ENCODE measurements at regions not wholly inside any gene's neighbourhood (a gene's known extent, or its start where the extent isn't known, plus 50 kb on each side); places are given as distances from the start of the nearest gene placed in this dataset.

DNA sequence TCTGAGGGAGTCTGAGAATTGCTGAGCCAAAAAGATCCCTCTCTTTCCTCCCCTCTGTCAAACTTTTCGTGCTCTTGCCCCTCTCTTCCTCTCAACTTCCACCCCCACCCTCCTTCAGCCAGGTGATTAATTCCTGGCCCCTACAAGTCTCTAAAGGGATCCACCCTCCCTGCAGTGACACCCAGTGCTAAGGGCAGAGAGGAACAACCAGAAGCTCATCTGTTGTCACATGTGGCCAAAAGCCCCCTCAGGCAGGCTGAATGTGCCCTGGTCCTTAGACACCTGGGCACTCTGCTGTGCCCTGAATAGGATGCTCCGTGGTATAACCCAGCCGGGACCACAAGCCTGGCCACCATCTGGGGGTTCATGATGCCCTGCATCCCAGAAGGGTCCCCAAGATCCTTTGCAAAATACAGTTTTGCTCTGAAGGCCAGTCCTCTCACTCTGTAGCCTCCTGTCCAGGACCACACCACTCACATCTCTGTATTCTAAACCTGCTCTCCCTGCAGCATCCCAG, 234.4 kb downstream of the BCL11A start:
- Histone ChIP-seq H3K27me3 (ENCODE audit: control insufficient read depth in 1 of 2, insufficient read depth in 2 of 2, low read length in 2 of 2) (no peaks in the 10 kb centered on the region), H3K9me3 (ENCODE audit: low read length) (no peaks in the 10 kb centered on the region), H3K9ac (ENCODE audit: low read length) (no peak overlapping the region), H3K4me3 (ENCODE audit: low read depth in 1 of 2, low read length in 2 of 2) (no peak overlapping the region), H3K27ac (ENCODE audit: low read depth, low read length) (no peak overlapping the region), H3K4me1 (ENCODE audit: insufficient read depth, low read length) (no peaks in the 10 kb centered on the region), H3K36me3 (ENCODE audit: insufficient read depth, low read length) (no peaks in the 10 kb centered on the region)

DNA sequence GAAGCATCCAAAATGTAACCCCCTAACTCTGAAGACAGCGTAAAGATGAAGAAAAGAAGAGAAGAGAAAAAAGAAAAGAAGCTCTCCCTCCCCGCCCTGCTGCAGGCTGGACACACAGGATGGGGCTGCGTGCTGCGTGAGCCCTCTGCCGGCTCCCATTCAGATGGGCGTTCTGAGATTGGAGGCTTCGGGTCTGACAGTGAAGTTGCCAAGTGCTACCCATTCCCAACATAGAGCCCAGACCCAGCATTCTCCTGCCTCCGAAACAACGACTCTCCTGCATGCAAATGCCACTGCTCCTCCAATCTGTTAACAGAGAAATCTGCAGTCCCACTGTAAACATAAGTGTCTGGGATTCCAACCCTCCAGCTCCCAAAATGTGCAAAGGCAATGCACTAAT, 234.9 kb downstream of the BCL11A start:
- H3K9ac ChIP-seq (ENCODE audit: low read length) = no peak overlapping the region
- H3K27me3 ChIP-seq (ENCODE audit: control insufficient read depth in 1 of 2, insufficient read depth in 2 of 2, low read length in 2 of 2) = no peaks in the 10 kb centered on the region
- no peaks in the 10 kb centered on the region for H3K36me3 ChIP-seq (ENCODE audit: insufficient read depth, low read length)
- no peak overlapping the region for H3K4me3 ChIP-seq (ENCODE audit: low read depth in 1 of 2, low read length in 2 of 2)
- no peaks in the 10 kb centered on the region for H3K9me3 ChIP-seq (ENCODE audit: low read length)
- H3K27ac ChIP-seq (ENCODE audit: low read depth, low read length) = no peak overlapping the region
- no peaks in the 10 kb centered on the region for H3K4me1 ChIP-seq (ENCODE audit: insufficient read depth, low read length)

DNA sequence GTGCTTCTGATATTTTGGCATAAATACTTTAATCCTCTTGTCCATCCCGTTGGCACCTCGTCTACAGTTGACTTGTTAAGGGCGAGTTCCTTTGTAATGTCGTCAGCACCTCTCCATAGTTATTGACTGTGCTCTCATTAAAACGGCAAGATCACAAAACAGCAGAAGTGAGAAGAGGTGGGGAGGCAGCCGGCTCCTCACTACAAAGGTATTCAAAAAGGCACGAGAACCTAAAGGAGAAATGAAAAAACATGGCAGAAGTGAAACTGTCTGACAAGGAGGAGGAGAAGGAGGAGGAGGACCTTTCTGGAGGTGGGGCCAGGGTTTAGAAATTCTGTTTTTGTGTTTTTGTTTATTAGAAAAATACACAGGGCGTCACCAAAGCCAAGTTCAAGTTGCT, 235.6 kb downstream of the BCL11A start:
- Histone ChIP-seq H3K9me3 (ENCODE audit: low read length) (no peaks in the 10 kb centered on the region), H3K27me3 (ENCODE audit: control insufficient read depth in 1 of 2, insufficient read depth in 2 of 2, low read length in 2 of 2) (no peaks in the 10 kb centered on the region), H3K36me3 (ENCODE audit: insufficient read depth, low read length) (no peaks in the 10 kb centered on the region), H3K4me1 (ENCODE audit: insufficient read depth, low read length) (no peaks in the 10 kb centered on the region), H3K27ac (ENCODE audit: low read depth, low read length) (no peak overlapping the region), H3K9ac (ENCODE audit: low read length) (no peak overlapping the region), H3K4me3 (ENCODE audit: low read depth in 1 of 2, low read length in 2 of 2) (no peak overlapping the region)

DNA sequence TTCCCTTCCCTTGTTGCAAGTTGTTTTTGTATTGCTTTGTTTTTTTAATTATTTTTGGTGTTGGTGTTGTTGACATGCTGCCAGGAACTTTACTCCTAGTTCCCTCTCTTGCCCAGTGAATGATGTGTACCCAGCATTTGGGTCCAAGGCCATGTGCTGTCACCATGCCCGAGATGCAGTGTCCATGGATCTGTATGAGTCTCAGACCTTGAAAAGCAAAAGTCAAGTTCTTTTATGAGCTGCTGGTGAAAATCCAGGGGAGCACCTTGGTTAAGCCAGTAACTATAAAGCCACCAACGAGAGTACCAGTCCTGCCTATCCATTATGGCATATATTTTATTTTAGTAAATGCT, 236.4 kb downstream of the BCL11A start:
- Histone ChIP-seq H3K27me3 (ENCODE audit: control insufficient read depth in 1 of 2, insufficient read depth in 2 of 2, low read length in 2 of 2) (no peaks in the 10 kb centered on the region), H3K36me3 (ENCODE audit: insufficient read depth, low read length) (no peaks in the 10 kb centered on the region), H3K4me1 (ENCODE audit: insufficient read depth, low read length) (no peaks in the 10 kb centered on the region), H3K4me3 (ENCODE audit: low read depth in 1 of 2, low read length in 2 of 2) (no peak overlapping the region), H3K9me3 (ENCODE audit: low read length) (no peaks in the 10 kb centered on the region), H3K9ac (ENCODE audit: low read length) (no peak overlapping the region), H3K27ac (ENCODE audit: low read depth, low read length) (no peak overlapping the region)

DNA sequence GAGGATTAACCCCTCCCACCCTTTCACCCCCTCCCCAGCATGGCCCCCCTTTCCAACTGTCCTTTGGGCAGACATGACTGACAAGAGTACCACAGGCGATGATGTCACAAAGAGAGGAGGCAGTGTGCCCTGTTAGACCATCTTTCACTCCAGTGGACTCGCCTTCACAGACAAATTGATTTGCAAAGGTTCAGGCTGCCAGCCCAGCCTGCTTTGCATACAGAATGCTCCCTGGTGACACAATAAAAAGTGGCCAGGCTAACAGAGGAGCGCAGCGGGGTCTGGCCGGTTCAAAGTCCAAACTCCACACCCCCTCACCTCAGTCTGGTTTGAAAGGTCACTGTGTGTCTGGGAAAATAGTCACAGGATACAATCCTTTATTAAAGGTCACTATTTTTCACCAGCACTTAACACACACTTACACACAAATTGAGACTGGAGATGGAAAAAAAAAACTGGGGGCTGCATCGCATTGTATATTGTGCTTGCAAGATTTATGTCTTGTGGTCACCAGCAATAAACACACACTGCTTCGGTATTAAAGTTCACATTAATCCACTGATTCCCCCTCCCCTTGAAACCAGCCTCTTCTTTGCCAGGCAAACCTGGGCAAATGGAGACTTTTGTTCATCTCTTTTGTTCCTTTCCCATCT, 236.9 kb downstream of the BCL11A start:
- H3K4me1 ChIP-seq (ENCODE audit: insufficient read depth, low read length) = no peaks in the 10 kb centered on the region
- no peaks in the 10 kb centered on the region for H3K9me3 ChIP-seq (ENCODE audit: low read length)
- no peak overlapping the region for H3K9ac ChIP-seq (ENCODE audit: low read length)
- no peaks in the 10 kb centered on the region for H3K27me3 ChIP-seq (ENCODE audit: control insufficient read depth in 1 of 2, insufficient read depth in 2 of 2, low read length in 2 of 2)
- H3K36me3 ChIP-seq (ENCODE audit: insufficient read depth, low read length) = no peaks in the 10 kb centered on the region
- no peak overlapping the region for H3K27ac ChIP-seq (ENCODE audit: low read depth, low read length)
- H3K4me3 ChIP-seq (ENCODE audit: low read depth in 1 of 2, low read length in 2 of 2) = no peak overlapping the region

DNA sequence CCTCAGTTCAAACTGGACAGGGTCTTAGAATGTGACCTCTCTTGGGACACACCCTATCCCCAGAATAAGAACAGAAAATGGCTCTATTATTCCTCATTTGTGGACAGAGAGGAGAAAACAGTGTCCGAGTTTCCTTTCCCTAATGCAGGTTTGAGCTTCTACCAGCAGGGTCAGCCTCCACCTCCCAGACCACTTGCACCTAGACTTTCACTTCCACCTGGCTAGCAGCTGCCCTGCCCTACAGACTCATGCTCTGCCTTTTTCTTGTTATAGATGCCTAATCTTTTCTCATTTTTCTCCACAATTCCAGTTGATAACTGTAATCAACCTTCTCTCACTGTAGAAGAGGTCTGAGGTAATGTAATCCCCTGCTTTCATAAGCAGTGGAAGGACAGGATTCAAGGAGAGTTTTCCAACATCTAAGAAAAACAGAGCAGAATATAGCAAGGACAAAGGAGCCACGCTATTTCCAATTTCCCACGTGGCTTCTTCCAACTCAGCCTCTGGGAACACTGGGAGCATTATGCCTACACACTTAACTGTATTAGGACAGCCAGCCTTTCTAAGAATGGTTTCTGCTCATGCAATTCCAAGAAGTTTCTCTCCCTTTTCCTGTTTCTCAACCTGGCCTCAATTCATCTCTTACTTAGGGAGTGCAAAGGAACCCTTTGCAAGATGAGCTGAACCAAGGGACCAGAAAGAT, 239.8 kb downstream of the BCL11A start:
- no peaks in the 10 kb centered on the region for H3K9me3 ChIP-seq (ENCODE audit: low read length)
- H3K36me3 ChIP-seq (ENCODE audit: insufficient read depth, low read length) = no peaks in the 10 kb centered on the region
- no peaks in the 10 kb centered on the region for H3K4me1 ChIP-seq (ENCODE audit: insufficient read depth, low read length)
- no peaks in the 10 kb centered on the region for H3K27me3 ChIP-seq (ENCODE audit: control insufficient read depth in 1 of 2, insufficient read depth in 2 of 2, low read length in 2 of 2)
- H3K27ac ChIP-seq (ENCODE audit: low read depth, low read length) = no peak overlapping the region
- no peak overlapping the region for H3K9ac ChIP-seq (ENCODE audit: low read length)
- no peak overlapping the region for H3K4me3 ChIP-seq (ENCODE audit: low read depth in 1 of 2, low read length in 2 of 2)

DNA sequence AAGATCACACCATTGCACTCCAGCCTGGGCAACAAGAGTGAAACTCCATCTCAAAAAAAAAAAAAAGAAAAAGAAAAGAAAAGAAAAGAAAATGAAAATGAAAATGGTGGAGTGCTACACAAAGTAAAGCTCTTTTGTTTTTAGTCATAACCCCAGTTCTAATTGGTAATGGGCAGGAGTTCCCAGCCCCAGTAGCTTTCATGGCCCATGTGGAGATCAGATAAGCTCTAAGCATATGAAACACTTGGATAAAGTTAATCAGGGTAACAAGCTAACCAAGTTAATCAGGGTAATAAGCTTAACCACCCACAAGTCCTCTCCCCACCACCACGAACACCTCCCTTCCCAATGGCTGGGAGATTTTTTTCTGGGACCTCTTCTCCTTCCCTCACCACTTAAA, 240.8 kb downstream of the BCL11A start:
- Histone ChIP-seq H3K9ac (ENCODE audit: low read length) (no peak overlapping the region), H3K27me3 (ENCODE audit: control insufficient read depth in 1 of 2, insufficient read depth in 2 of 2, low read length in 2 of 2) (no peaks in the 10 kb centered on the region), H3K9me3 (ENCODE audit: low read length) (no peaks in the 10 kb centered on the region), H3K36me3 (ENCODE audit: insufficient read depth, low read length) (no peaks in the 10 kb centered on the region), H3K27ac (ENCODE audit: low read depth, low read length) (no peak overlapping the region), H3K4me3 (ENCODE audit: low read depth in 1 of 2, low read length in 2 of 2) (no peak overlapping the region), H3K4me1 (ENCODE audit: insufficient read depth, low read length) (no peaks in the 10 kb centered on the region)

DNA sequence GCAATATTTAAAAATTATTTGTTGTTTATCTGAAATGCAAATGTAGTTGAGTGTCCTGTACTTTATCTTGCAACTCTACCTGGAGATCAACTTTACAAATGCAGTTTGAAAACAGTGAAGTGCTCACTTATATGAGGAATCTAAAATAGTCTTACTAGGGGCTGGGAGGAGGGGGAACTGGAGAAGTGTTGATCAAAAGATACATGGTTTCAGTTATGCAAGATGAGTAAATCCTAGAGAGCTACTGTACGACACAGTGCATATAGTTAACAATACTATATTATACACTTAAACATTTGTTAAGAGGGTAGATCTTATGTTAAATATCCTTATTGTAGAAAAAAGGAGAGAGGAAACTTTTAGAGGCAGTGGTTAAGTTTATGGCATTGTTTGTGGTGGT, 241.9 kb downstream of the BCL11A start:
- H3K9me3 ChIP-seq (ENCODE audit: low read length) = no peaks in the 10 kb centered on the region
- no peaks in the 10 kb centered on the region for H3K27me3 ChIP-seq (ENCODE audit: control insufficient read depth in 1 of 2, insufficient read depth in 2 of 2, low read length in 2 of 2)
- H3K4me3 ChIP-seq (ENCODE audit: low read depth in 1 of 2, low read length in 2 of 2) = no peak overlapping the region
- no peak overlapping the region for H3K9ac ChIP-seq (ENCODE audit: low read length)
- H3K27ac ChIP-seq (ENCODE audit: low read depth, low read length) = no peak overlapping the region
- H3K36me3 ChIP-seq (ENCODE audit: insufficient read depth, low read length) = no peaks in the 10 kb centered on the region
- peaks cover 7% of the 10 kb centered on the region for H3K4me1 ChIP-seq (ENCODE audit: insufficient read depth, low read length)

DNA sequence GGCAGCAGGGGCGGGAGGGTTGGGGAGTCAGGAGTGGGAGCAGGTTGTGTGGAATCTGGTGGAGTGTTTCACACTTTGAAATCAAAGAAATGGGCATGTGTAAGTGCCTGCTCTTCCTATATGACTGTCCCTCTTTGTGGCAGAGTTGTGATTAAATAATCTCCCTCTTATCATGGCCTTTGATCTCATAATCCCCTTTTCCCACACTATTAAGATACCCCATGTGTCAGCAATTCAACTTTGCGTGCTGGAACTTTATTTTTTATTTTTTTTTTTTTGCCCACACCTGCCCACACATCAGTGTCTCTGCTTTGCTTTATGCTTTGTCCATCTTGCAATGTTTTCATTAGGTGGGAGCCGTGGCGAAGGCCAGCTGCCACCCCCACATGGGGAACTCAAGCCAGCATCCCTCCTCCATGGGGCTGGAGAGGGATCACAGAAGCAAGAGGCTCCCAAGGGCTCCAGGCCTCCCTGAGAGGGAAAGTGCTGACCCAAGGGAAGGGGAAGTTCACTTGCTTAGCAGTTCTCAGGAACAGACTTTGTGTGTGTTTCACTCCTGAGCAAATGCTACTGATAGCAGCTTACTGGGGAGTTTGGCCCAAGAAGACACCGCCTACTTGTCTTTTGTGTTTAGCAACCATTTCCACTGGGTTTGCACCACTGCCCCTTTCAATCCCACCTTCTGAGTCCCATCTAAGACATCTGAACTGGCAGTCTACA, 243.4 kb downstream of the BCL11A start:
- Histone ChIP-seq H3K9ac (ENCODE audit: low read length) (no peak overlapping the region), H3K4me1 (ENCODE audit: insufficient read depth, low read length) (peaks cover 15% of the 10 kb centered on the region), H3K4me3 (ENCODE audit: low read depth in 1 of 2, low read length in 2 of 2) (no peak overlapping the region), H3K27ac (ENCODE audit: low read depth, low read length) (no peak overlapping the region), H3K36me3 (ENCODE audit: insufficient read depth, low read length) (no peaks in the 10 kb centered on the region), H3K27me3 (ENCODE audit: control insufficient read depth in 1 of 2, insufficient read depth in 2 of 2, low read length in 2 of 2) (no peaks in the 10 kb centered on the region), H3K9me3 (ENCODE audit: low read length) (no peaks in the 10 kb centered on the region)

DNA sequence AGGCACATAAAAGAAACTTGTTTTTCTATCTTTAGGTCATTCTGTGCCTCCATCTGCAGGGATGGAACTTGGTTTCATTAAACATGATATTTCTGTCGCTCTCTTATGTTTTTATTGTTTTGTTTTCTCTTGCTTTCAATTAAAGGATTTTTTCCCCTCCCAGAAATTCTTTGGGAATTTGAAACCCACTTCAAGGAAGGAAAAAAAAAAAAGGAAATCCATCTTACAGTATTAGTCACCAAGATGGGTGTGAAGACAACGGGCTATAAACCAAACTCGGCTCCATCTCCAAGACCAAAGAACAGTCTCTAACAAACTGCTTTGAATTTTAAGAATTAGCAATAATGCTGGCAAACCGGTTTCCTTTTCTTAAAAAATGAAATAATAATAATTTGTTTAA, 244.1 kb downstream of the BCL11A start:
- no peak overlapping the region for H3K4me3 ChIP-seq (ENCODE audit: low read depth in 1 of 2, low read length in 2 of 2)
- peaks cover 15% of the 10 kb centered on the region for H3K4me1 ChIP-seq (ENCODE audit: insufficient read depth, low read length)
- H3K9ac ChIP-seq (ENCODE audit: low read length) = no peak overlapping the region
- H3K36me3 ChIP-seq (ENCODE audit: insufficient read depth, low read length) = no peaks in the 10 kb centered on the region
- no peaks in the 10 kb centered on the region for H3K9me3 ChIP-seq (ENCODE audit: low read length)
- H3K27ac ChIP-seq (ENCODE audit: low read depth, low read length) = no peak overlapping the region
- H3K27me3 ChIP-seq (ENCODE audit: control insufficient read depth in 1 of 2, insufficient read depth in 2 of 2, low read length in 2 of 2) = no peaks in the 10 kb centered on the region

DNA sequence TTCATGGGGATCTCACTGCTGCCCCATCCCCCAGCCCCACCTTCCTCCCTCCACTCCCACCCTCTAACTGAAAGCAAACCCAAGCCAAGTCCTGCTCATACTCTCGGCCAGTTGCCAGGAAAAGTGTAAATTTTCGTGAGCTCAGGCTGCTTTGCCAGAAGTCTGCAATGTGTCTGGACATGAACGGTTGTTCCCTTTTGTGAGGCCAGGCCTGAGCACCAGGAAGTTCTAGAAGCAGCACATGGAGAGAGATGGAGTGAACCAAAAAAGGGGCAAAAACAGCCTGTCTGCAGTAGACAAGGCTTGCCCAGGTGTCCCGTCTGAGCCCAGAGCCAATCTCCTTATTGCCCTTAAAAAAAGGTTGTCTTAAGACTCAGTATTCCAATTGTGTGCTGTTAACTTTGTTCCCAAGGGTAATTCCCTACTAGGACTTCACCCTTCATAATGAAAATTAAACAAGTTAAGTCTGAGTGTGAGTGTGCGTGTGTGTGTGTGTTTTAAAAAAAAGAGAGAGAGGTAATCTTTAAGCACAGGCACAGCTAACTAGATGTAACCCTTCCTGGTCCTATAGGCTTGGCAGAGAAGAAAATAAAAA, 247.1 kb downstream of the BCL11A start:
- no peaks in the 10 kb centered on the region for H3K9me3 ChIP-seq (ENCODE audit: low read length)
- H3K27me3 ChIP-seq (ENCODE audit: control insufficient read depth in 1 of 2, insufficient read depth in 2 of 2, low read length in 2 of 2) = no peaks in the 10 kb centered on the region
- H3K4me3 ChIP-seq (ENCODE audit: low read depth in 1 of 2, low read length in 2 of 2) = no peak overlapping the region
- peaks cover 15% of the 10 kb centered on the region for H3K4me1 ChIP-seq (ENCODE audit: insufficient read depth, low read length)
- no peaks in the 10 kb centered on the region for H3K36me3 ChIP-seq (ENCODE audit: insufficient read depth, low read length)
- no peak overlapping the region for H3K27ac ChIP-seq (ENCODE audit: low read depth, low read length)
- H3K9ac ChIP-seq (ENCODE audit: low read length) = no peak overlapping the region

Measured in muscle layer of colon (tissue), 2 donors.